BE2C (cell line): ENCODE measurements at regions not wholly inside any gene's neighbourhood (a gene's known extent, or its start where the extent isn't known, plus 50 kb on each side); places are given as distances from the start of the nearest gene placed in this dataset.

ENCODE experiments used
- DNase-seq: peaks from one replicate; pipeline ENCODE4 v3.0.0-alpha.2; 2020
- H3K27me3 ChIP-seq: fragments of 250-450 bp; sonication (Bioruptor Pico); 2 replicates; pipeline ENCODE4 v1.5.1; 2020; ENCODE audit warnings: mild to moderate bottlenecking
- H3K36me3 ChIP-seq: fragments of 250-450 bp; sonication (Bioruptor Pico); 2 replicates; pipeline ENCODE4 v1.5.1; 2020; ENCODE audit warnings: mild to moderate bottlenecking
- H3K4me1 ChIP-seq: fragments of 250-450 bp; sonication (Bioruptor Pico); 2 replicates; pipeline ENCODE4 v1.5.1; 2020
- H3K4me3 ChIP-seq: 2 replicates; pipeline ENCODE4 v1.5.1; 2011; ENCODE audit warnings: low read depth, low read length
- H3K9me3 ChIP-seq: fragments of 250-450 bp; sonication (Bioruptor Pico); 2 replicates; pipeline ENCODE4 v1.5.1; 2020
- CTCF ChIP-seq: IDR thresholded peaks from 2 replicates; pipeline ENCODE4 v1.5.1; 2012; ENCODE audit warnings: mild to moderate bottlenecking, low read depth, low read length

DNA sequence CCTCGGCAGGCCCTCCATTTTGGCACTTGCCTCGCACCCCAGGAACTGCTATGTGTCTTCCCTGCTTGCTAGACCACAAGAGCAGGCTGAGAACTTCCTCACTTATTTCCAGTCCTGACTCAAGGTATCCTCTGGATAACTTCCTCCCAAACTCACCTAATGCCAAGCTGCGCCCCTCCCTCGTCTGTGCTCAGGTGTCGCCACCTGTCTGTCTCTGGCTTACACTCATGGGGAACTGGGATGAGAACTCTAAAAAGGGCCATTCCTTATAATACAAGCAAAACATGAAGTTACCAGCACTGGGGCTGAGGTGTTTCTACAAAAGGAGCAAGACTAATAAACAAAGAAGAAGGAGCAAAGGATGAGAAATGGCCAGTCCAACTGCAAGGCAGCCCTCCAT, 191.5 kb upstream of the RMP24 start:
- Histone ChIP-seq H3K4me3 (no peak overlapping the region), H3K36me3 (no peaks in the 10 kb centered on the region), H3K4me1 (no peaks in the 10 kb centered on the region), H3K27me3 (no peaks in the 10 kb centered on the region), H3K9me3 (no peaks in the 10 kb centered on the region)
- no peak for DNase-seq
- TF ChIP-seq CTCF, result no peak

- TF ChIP-seq CTCF, result no peak
- no peaks in the 10 kb centered on the region for H3K9me3 ChIP-seq
- no peaks in the 10 kb centered on the region for H3K27me3 ChIP-seq
- no peaks in the 10 kb centered on the region for H3K36me3 ChIP-seq
- no peaks in the 10 kb centered on the region for H3K4me1 ChIP-seq
- no peak overlapping the region for H3K4me3 ChIP-seq
- no peak for DNase-seq
Observed at GRCh38 chr18:35782926-35783325, 189.6 kb upstream of the RMP24 start.

GRCh38 chr18:35786365-35787042, 186.0 kb upstream of the RMP24 start:
- no peak for TF ChIP-seq CTCF
- no peak for DNase-seq
- no peaks in the 10 kb centered on the region for H3K9me3 ChIP-seq
- H3K36me3 ChIP-seq, result no peaks in the 10 kb centered on the region
- H3K4me3 ChIP-seq, result no peak overlapping the region
- no peaks in the 10 kb centered on the region for H3K27me3 ChIP-seq
- H3K4me1 ChIP-seq, result no peaks in the 10 kb centered on the region

DNA sequence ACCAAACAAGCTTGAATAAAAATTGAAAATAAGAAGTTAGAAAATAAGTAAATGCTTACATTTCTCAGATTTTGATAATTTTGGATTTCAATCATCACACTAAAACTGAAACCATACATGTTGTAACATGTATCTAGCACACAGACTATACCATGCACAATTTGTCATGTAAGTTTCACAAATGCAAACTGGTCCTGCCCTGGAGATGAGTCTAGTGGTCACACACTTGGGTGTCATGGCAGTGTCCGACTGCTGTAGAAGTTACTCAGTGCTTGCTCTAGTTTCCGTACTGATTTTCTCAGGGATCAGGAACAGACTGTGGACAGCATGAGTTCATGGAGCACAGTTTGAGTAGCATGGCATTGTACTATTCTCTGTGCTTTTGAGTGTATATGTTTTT, 182.9 kb upstream of the RMP24 start:
- no peak for DNase-seq
- TF ChIP-seq CTCF, result no peak
- H3K4me1 ChIP-seq, result no peaks in the 10 kb centered on the region

DNA sequence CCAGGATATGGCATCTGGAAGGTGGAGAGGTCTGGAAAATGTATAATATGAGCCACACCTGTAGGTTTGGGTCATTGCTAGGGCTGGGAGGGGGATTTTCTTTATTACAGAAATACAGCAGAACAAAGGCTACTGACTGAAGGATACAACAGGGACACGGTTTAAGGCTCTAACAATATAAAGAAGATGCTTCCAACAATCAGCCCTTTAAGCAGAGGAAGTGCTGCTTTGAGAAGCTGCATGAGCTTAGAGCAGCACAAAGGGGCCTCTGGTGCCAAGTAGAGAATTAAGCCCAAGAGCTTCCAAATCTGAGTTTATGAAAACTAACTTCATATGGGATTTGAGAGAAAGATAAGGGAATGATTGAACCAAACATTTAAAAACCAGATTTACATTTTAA, 174.5 kb upstream of the RMP24 start:
- Histone ChIP-seq H3K36me3 (no peaks in the 10 kb centered on the region), H3K27me3 (no peaks in the 10 kb centered on the region), H3K4me1 (no peaks in the 10 kb centered on the region), H3K9me3 (no peaks in the 10 kb centered on the region), H3K4me3 (no peak overlapping the region)
- TF ChIP-seq CTCF, result no peak
- no peak for DNase-seq

More for the DNA sequence above, 182.9 kb upstream of the RMP24 start:
- Histone ChIP-seq H3K36me3 (no peaks in the 10 kb centered on the region), H3K4me3 (no peak overlapping the region), H3K9me3 (no peaks in the 10 kb centered on the region), H3K27me3 (no peaks in the 10 kb centered on the region)

DNA sequence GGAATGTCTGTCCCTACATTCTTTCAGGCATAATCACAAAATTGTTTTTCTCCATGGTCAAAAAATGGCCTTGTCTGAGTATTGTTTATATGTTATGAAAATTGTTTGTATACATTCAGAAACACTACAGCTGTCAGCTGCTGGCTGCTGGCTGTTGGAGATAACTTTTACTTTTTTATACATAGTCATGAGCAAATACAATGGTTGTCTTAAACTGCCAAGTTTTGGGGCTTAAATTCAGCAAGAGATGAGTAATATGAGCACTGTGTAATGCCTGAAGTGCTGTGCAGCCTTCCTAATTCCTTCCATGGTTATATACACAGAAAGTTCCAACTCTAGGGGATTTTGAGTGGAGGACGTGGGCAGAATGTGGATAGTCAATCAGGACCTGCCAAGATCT, 168.9 kb upstream of the RMP24 start:
- no peak for DNase-seq
- no peak for TF ChIP-seq CTCF
- Histone ChIP-seq H3K4me1 (no peaks in the 10 kb centered on the region), H3K4me3 (no peak overlapping the region), H3K36me3 (no peaks in the 10 kb centered on the region), H3K9me3 (no peaks in the 10 kb centered on the region), H3K27me3 (no peaks in the 10 kb centered on the region)
